Neuronal stem cell (in vitro differentiated cells): ENCODE measurements at regions not wholly inside any gene's neighbourhood (a gene's known extent, or its start where the extent isn't known, plus 50 kb on each side); places are given as distances from the start of the nearest gene placed in this dataset.
A peak's percentile ranks its signal among the peaks of the same experiment; 100 is the strongest.

Experiments
- DNase-seq: peaks from one replicate; pipeline ENCODE4 v3.0.0-alpha.2; 2013; ENCODE audit warnings: low spot score
- H2AFZ ChIP-seq: one replicate; pipeline ENCODE4 v1.6.1; 2013; ENCODE audit warnings: mild to moderate bottlenecking, low read length, inconsistent platforms
- H2AK5ac ChIP-seq: 2 replicates; pipeline ENCODE4 v1.6.1; 2013; ENCODE audit warnings: low read depth, mild to moderate bottlenecking, inconsistent platforms, low read length, moderate library complexity, mixed read lengths
- H2BK120ac ChIP-seq: 2 replicates; pipeline ENCODE4 v1.6.1; 2013; ENCODE audit warnings: low read depth, mild to moderate bottlenecking, inconsistent platforms, low read length, moderate library complexity, mixed read lengths
- H2BK12ac ChIP-seq: one replicate; pipeline ENCODE4 v1.6.1; 2013; ENCODE audit warnings: low read length, inconsistent platforms
- H2BK15ac ChIP-seq: 2 replicates; pipeline ENCODE4 v1.6.1; 2013; ENCODE audit warnings: mild to moderate bottlenecking, low read length, inconsistent platforms, mixed read lengths
- H2BK5ac ChIP-seq: one replicate; pipeline ENCODE4 v1.6.1; 2013; ENCODE audit warnings: inconsistent platforms, mild to moderate bottlenecking, low read length, moderate library complexity
- H3K14ac ChIP-seq: one replicate; pipeline ENCODE4 v1.6.1; 2013; ENCODE audit warnings: low read length, inconsistent platforms
- H3K18ac ChIP-seq: 2 replicates; pipeline ENCODE4 v1.6.1; 2013; ENCODE audit warnings: low read length, inconsistent platforms
- H3K23ac ChIP-seq: 2 replicates; pipeline ENCODE4 v1.6.1; 2013; ENCODE audit warnings: low read depth, mild to moderate bottlenecking, mixed read lengths, low read length, inconsistent platforms; ENCODE audit not compliant: poor library complexity
- H3K27ac ChIP-seq: replicated peaks from 3 replicates; pipeline ENCODE4 v1.5.1; 2013; ENCODE audit warnings: low read length, inconsistent platforms
- H3K27me3 ChIP-seq, 3 experiments: 2 replicates each; pipeline ENCODE4 v1.6.1; 2013; ENCODE audit warnings: low read length in 3 of 3, mild to moderate bottlenecking in 2 of 3, inconsistent platforms in 1 of 3, low read depth in 1 of 3, mixed read lengths in 1 of 3, moderate library complexity in 1 of 3; ENCODE audit not compliant: control insufficient read depth in 3 of 3, insufficient read depth in 3 of 3
- H3K36me3 ChIP-seq, 2 donors: replicated peaks in 1 of 2; 2 replicates each; pipeline ENCODE4 v1.6.1; 2013; ENCODE audit warnings: low read length in 2 of 2; ENCODE audit not compliant: control insufficient read depth in 2 of 2, insufficient read depth in 2 of 2
- H3K4ac ChIP-seq: 2 replicates; pipeline ENCODE4 v1.6.1; 2013; ENCODE audit warnings: inconsistent platforms, mild to moderate bottlenecking, low read length, moderate library complexity
- H3K4me1 ChIP-seq, 2 donors: 1 replicate in 1 of 2; 2 replicates in 1 of 2; pipeline ENCODE4 v1.6.1; 2013; ENCODE audit warnings: low read length in 2 of 2, low read depth in 1 of 2; ENCODE audit not compliant: control insufficient read depth in 2 of 2, insufficient read depth in 1 of 2
- H3K4me2 ChIP-seq: one replicate; pipeline ENCODE4 v1.6.1; 2013; ENCODE audit warnings: mild to moderate bottlenecking, low read length, inconsistent platforms; ENCODE audit not compliant: insufficient read depth, poor library complexity, severe bottlenecking
- H3K4me3 ChIP-seq, 2 donors: 2 replicates each; pipeline ENCODE4 v1.5.1; 2013; ENCODE audit warnings: low read length in 2 of 2, mild to moderate bottlenecking in 2 of 2, inconsistent platforms in 1 of 2, moderate library complexity in 1 of 2
- H3K79me1 ChIP-seq: one replicate; pipeline ENCODE4 v1.6.1; 2013; ENCODE audit warnings: low read depth, mild to moderate bottlenecking, inconsistent platforms, low read length, moderate library complexity
- H3K9ac ChIP-seq: one replicate; pipeline ENCODE4 v1.6.1; 2013; ENCODE audit warnings: mild to moderate bottlenecking, low read depth, low read length, inconsistent platforms; ENCODE audit not compliant: poor library complexity
- H3K9me3 ChIP-seq, 2 donors: replicated peaks in 1 of 2; 2 replicates each; pipeline versions ENCODE3 to v1.6.1; 2013; ENCODE audit warnings: low read length in 2 of 2, mild to moderate bottlenecking in 2 of 2, inconsistent platforms in 1 of 2, low read depth in 1 of 2, mixed read lengths in 1 of 2, moderate library complexity in 1 of 2; ENCODE audit not compliant: control insufficient read depth in 2 of 2, insufficient read depth in 1 of 2
- H4K8ac ChIP-seq: one replicate; pipeline ENCODE4 v1.6.1; 2013; ENCODE audit warnings: low read depth, mild to moderate bottlenecking, inconsistent platforms, low read length, moderate library complexity
- H4K91ac ChIP-seq: one replicate; pipeline ENCODE4 v1.6.1; 2013; ENCODE audit warnings: low read length, low read depth, mild to moderate bottlenecking, inconsistent platforms; ENCODE audit not compliant: poor library complexity
- WGBS, 2 donors: extraction: QIAGEN DNeasy Blood & Tissue Kit; methylation state at CpG; one replicate each; pipeline ENCODE4 v1.1.7; 2013; ENCODE audit warnings: missing lambda C conversion rate in 2 of 2, mixed read lengths in 1 of 2; ENCODE audit not compliant: insufficient read length in 2 of 2, insufficient replicate concordance in 1 of 2; ENCODE audit errors: extremely low coverage in 2 of 2; 5-methylcytosine and 5-hydroxymethylcytosine counted together

DNA sequence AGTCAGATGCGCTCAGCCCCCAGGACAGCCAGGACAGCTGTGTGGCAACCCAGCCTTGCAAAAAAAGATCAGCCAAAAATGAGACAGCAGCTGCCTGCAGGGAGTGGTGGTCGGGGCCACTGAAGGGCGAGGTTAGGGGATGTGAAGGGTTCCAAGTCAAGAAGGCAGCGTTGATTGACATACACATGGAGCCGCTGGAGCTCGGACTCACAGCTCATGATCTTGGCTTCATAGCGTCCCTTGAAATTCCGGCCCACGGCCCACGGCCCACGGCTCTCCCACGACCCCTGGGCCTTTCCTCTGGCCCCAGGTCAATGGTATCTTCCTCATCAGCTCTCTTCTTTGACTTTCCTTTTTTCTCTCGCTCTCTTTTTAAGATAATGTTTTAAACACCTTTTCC is 390.0 kb upstream of the IRX4 start:
- no peak overlapping the region for H2BK5ac ChIP-seq
- H3K4me3 ChIP-seq = no peak overlapping the region
- no peak overlapping the region for H3K4ac ChIP-seq
- no peak overlapping the region for H4K91ac ChIP-seq
- H3K23ac ChIP-seq = no peak overlapping the region
- H3K9ac ChIP-seq = no peak overlapping the region
- peak overlapping the region; percentile 24 for H3K18ac ChIP-seq
- no peaks in the 10 kb centered on the region for H3K9me3 ChIP-seq
- no peaks in the 10 kb centered on the region for H3K36me3 ChIP-seq
- no peak overlapping the region for H3K14ac ChIP-seq
- no peak overlapping the region for H3K27ac ChIP-seq
- H3K27me3 ChIP-seq = no peaks in the 10 kb centered on the region
- H3K4me1 ChIP-seq = peaks cover 2 to 3% of the 10 kb centered on the region in 2 donors
- H2AFZ ChIP-seq = peak overlapping the region; percentile 5
- no peak for DNase-seq
- H2BK12ac ChIP-seq = no peak overlapping the region
- no peak overlapping the region for H2BK15ac ChIP-seq
- no peak overlapping the region for H2BK120ac ChIP-seq
- no peak overlapping the region for H4K8ac ChIP-seq
- H3K79me1 ChIP-seq = no peaks in the 10 kb centered on the region
- no CpG with 5 or more reads among the region's 13 CpGs for WGBS, 2 donors
- H2AK5ac ChIP-seq = no peak overlapping the region
- H3K4me2 ChIP-seq = no peak overlapping the region

DNA sequence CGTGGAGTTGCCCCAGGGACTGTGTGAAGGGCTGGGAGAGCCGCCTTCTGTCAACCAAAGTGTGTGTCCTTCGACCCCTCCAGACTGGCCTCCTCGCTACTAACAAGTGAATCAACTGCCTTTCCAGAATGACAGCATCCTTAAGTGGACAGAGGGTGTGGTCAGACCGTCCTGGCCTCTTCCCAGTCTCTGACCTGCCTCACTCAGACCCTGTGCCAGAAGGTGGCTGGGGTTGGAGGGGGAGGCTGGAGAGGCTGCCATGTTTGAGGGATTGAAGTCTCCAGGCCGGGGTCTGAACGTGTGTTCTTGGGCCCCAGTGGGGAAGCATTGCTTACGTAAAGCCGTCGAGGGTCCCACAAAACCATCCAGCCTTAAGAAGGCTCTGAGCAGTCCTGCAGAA is 389.3 kb upstream of the IRX4 start:
- Histone ChIP-seq H3K14ac (no peak overlapping the region), H2BK120ac (no peak overlapping the region), H3K4ac (no peak overlapping the region), H3K27me3 (no peaks in the 10 kb centered on the region), H2AFZ (no peak overlapping the region), H3K4me3 (no peak overlapping the region), H2BK5ac (no peak overlapping the region), H3K18ac (no peak overlapping the region), H3K4me1 (peaks cover 2 to 3% of the 10 kb centered on the region in 2 donors), H3K79me1 (no peaks in the 10 kb centered on the region), H3K9me3 (no peaks in the 10 kb centered on the region), H4K8ac (no peak overlapping the region), H3K27ac (no peak overlapping the region), H3K36me3 (no peaks in the 10 kb centered on the region), H3K9ac (no peak overlapping the region), H2BK15ac (no peak overlapping the region), H3K23ac (no peak overlapping the region), H3K4me2 (no peak overlapping the region), H4K91ac (no peak overlapping the region), H2BK12ac (no peak overlapping the region), H2AK5ac (no peak overlapping the region)
- no peak for DNase-seq
- no CpG with 5 or more reads among the region's 10 CpGs for WGBS, 2 donors

DNA sequence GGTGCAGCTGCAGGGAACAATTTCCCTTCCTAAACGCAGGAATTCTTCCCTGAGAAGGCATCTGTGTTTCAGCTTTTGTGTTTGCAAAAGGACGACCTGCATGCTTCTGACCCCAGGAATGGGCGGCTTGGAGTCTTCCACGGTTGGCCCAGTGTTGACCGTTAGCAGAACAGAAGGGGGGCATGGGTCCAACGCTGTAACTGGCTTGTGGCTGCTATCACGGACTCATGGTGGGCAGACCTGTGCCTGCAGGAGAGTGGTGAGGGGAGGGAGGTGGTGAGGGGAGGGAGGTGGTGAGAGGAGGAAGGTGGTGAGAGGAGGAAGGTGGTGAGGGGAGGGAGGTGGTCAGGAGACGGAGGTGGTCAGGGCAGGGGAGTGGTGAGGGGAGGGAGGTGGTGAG is 388.6 kb upstream of the IRX4 start:
- no peak overlapping the region for H4K91ac ChIP-seq
- no peak overlapping the region for H3K27ac ChIP-seq
- no peak overlapping the region for H2AK5ac ChIP-seq
- H3K9ac ChIP-seq = no peak overlapping the region
- H3K4me3 ChIP-seq = no peak overlapping the region
- no peak overlapping the region for H3K4me2 ChIP-seq
- H3K18ac ChIP-seq = no peak overlapping the region
- no peaks in the 10 kb centered on the region for H3K27me3 ChIP-seq
- no peak overlapping the region for H3K14ac ChIP-seq
- no peak overlapping the region for H2BK12ac ChIP-seq
- WGBS, 2 donors = no CpG with 5 or more reads among the region's 8 CpGs
- peaks cover 2 to 3% of the 10 kb centered on the region in 2 donors for H3K4me1 ChIP-seq
- no peaks in the 10 kb centered on the region for H3K79me1 ChIP-seq
- no peak overlapping the region for H2BK120ac ChIP-seq
- H4K8ac ChIP-seq = no peak overlapping the region
- H3K23ac ChIP-seq = no peak overlapping the region
- H3K36me3 ChIP-seq = no peaks in the 10 kb centered on the region
- no peak overlapping the region for H2BK15ac ChIP-seq
- H3K9me3 ChIP-seq = no peaks in the 10 kb centered on the region
- H2BK5ac ChIP-seq = no peak overlapping the region
- no peak overlapping the region for H2AFZ ChIP-seq
- H3K4ac ChIP-seq = no peak overlapping the region
- DNase-seq = no peak

DNA sequence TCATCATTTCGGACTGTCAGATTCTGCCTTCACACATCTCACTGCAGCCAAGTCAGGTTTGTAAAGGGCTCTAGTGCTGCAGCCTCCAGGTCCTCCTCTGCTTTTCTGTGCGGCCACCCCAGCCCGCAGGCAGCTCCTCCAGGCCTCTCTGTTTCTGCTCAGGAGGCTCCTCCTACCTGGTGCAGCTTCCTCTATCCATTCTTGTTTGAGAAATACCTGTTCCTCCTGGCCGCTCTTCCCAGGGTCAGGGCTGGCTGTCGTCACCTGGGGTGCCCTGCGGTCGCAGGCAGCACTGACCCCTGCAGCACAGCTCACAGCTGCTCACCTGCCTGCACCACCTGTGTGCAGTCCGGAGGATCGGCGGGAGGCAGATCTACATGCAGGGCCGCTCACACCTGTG is 387.7 kb upstream of the IRX4 start:
- Histone ChIP-seq H4K8ac (no peak overlapping the region), H2BK12ac (no peak overlapping the region), H3K27me3 (no peaks in the 10 kb centered on the region), H3K4me1 (peaks cover 2 to 3% of the 10 kb centered on the region in 2 donors), H3K23ac (peak overlapping the region; percentile 76), H3K9ac (no peak overlapping the region), H3K36me3 (no peaks in the 10 kb centered on the region), H3K18ac (no peak overlapping the region), H2AK5ac (no peak overlapping the region), H2BK15ac (no peak overlapping the region), H3K14ac (peak overlapping the region; percentile 47), H4K91ac (no peak overlapping the region), H2BK120ac (no peak overlapping the region), H2AFZ (no peak overlapping the region), H3K79me1 (no peaks in the 10 kb centered on the region), H2BK5ac (no peak overlapping the region), H3K4me3 (no peak overlapping the region), H3K4me2 (no peak overlapping the region), H3K4ac (no peak overlapping the region), H3K27ac (no peak overlapping the region), H3K9me3 (no peaks in the 10 kb centered on the region)
- no peak for DNase-seq
- no CpG with 5 or more reads among the region's 11 CpGs for WGBS, 2 donors
